GM13977 (cell line): ENCODE measurements at regions not wholly inside any gene's neighbourhood (a gene's known extent, or its start where the extent isn't known, plus 50 kb on each side); places are given as distances from the start of the nearest gene placed in this dataset.

ENCODE experiments used
- DNase-seq: peaks from one replicate; pipeline ENCODE4 v3.0.0; 2012; ENCODE audit warnings: low spot score
- in situ Hi-C: fragments of 300-500 bp; cut with MboI; formaldehyde crosslinking; loops from one replicate; pipeline ENCODE4 v1.12.0; 2022; ENCODE audit warnings: low sequenced_read_pairs, low pct_unique_long_range_greater_than_20kb, mixed read lengths, inconsistent platforms; ENCODE audit not compliant: unreplicated experiment
- TF ChIP-seq, protein P1 (sequence below): IDR thresholded peaks from 2 replicates; pipeline ENCODE4 v1.5.1; 2012; ENCODE audit warnings: mild to moderate bottlenecking, control low read depth; ENCODE audit not compliant: insufficient read depth; ENCODE audit errors: extremely low read depth, missing control alignments

DNA sequence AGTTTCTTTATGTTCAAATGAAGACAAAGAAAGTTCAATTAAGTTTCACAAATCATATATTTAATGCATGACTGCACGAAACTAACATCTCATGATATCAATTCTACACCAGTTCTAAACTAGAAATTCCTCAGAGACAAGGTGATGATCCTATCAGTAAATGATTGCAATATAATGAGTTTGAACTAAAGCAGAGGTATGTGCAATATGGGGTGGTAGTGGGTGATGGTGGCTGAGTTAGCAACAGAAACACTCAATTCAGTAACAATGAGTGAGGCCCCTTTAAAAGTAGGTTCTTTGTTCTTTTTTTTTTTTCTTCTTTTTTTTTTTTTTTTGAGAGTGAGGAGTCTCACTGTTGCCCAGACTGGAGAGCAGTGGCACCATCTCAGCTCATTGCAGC is 1551.7 kb upstream of the GOT2 start:
- TF ChIP-seq, protein P1, sequence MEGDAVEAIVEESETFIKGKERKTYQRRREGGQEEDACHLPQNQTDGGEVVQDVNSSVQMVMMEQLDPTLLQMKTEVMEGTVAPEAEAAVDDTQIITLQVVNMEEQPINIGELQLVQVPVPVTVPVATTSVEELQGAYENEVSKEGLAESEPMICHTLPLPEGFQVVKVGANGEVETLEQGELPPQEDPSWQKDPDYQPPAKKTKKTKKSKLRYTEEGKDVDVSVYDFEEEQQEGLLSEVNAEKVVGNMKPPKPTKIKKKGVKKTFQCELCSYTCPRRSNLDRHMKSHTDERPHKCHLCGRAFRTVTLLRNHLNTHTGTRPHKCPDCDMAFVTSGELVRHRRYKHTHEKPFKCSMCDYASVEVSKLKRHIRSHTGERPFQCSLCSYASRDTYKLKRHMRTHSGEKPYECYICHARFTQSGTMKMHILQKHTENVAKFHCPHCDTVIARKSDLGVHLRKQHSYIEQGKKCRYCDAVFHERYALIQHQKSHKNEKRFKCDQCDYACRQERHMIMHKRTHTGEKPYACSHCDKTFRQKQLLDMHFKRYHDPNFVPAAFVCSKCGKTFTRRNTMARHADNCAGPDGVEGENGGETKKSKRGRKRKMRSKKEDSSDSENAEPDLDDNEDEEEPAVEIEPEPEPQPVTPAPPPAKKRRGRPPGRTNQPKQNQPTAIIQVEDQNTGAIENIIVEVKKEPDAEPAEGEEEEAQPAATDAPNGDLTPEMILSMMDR: no peak
- in situ Hi-C loops: no loop called here

DNA sequence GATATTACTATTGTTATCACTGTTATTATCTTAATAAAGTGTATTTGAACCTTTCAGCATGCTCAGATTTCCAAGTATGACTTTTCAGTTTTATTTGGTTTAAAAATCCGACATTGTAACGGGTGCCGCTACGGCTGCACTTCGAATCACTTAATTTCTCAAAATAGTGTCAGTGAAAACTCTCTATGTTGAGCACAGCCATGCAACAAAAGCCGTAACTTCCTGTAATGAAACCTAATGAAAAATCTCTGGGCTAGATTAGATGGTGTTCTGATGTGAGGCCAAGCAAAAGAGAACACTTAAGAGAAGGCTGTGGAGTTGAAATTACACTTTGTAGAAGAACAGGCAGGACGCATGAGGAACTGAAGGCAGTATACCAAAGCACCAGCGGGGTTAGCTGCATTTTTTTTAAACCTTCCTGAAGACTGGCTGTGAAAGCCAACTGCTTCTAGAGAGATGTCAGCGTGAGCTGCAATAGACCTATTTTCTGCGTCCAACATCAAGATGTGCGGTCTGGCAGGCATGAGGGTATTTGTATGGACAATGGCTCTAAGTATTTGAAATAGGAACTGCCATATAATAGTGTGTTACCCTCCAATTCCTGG is 1545.0 kb upstream of the GOT2 start:
- in situ Hi-C loops: no loop called here
- no peak for DNase-seq
- TF ChIP-seq, protein P1: no peak

More for the DNA sequence above, 1551.7 kb upstream of the GOT2 start:
- DNase-seq: no peak

DNA sequence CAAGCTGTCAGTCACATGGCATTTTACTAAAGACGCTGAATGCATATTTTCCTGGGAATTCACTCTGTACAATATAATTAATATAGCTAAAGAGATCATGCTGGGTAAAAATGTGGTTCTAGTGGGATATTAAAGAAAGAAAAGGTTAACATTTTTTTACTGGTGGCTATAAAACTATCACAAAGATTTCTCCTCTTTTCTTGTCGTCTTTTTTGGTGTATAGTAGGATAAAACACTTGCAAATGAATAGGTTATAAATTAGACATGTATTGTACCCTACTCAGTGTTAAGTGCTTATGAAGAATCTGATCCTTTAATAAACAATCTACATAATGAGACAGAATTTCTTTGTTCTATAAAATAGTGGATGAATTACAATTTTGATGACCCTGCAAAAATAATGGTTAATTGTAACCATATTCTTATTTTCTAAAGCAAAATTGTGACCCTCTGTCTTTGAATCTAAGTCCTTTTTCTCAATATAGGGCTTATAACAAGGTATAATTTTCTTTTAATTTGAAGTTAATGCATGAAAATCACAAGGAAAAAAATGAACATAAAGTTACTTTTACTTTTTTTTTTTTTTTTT is 1540.4 kb upstream of the GOT2 start:
- in situ Hi-C loops: no loop called here
- TF ChIP-seq, protein P1: no peak
- DNase-seq: no peak

DNA sequence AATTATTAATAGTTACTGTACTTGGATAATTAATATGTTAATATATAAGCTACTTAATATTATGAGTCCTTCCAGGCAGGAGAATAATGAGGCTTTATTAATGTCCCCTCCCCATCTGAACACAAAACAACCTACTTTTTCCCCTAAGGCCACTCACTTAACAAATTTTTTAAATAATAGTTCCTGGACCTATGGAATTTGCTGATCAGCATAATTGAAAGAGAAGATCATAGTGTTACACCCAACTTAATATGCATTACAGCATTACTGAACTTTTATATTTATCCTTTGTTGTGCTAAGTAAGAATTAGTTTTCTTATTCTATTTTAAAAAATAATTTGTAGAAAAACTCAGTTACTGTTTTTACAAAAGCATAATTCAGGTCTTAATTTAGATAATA is 1537.7 kb upstream of the GOT2 start:
- no peak for DNase-seq
- TF ChIP-seq, protein P1: no peak
- in situ Hi-C loops: no loop called here

DNA sequence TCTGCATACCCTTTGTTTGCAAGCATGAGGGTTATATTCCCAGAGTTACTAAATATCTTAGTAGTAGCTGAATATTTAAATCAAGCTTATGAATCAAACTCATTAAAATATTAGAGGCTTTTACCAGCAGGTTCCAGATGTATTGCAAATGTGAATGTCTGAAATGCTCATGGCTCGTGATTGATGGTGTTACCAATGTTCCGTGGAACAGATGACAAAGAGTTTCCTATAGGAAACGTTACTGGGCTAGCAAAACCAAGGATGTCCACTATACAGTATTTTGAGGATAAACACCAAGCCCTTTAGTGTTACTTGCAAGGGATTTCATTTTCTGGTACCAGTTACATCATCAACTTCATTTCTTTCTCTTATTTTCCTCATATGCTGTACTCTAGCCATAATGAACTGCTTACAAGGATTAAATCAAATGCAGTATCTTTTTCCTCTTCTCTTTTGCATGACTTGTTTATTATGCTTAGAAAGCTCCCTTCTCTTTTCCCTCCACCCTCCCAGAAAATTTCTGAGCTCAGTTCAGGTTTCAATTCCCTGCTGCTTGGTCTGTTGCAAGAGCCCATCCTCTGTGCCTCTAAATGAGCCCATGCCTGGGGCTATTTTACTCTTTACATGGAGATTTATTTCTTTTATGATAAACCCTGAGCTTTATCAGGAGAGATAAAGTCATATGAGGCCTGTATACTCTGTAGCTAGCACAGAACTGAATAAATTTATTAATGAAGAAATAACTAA is 1537.1 kb upstream of the GOT2 start:
- TF ChIP-seq, protein P1: no peak
- in situ Hi-C loops: no loop called here
- no peak for DNase-seq

DNA sequence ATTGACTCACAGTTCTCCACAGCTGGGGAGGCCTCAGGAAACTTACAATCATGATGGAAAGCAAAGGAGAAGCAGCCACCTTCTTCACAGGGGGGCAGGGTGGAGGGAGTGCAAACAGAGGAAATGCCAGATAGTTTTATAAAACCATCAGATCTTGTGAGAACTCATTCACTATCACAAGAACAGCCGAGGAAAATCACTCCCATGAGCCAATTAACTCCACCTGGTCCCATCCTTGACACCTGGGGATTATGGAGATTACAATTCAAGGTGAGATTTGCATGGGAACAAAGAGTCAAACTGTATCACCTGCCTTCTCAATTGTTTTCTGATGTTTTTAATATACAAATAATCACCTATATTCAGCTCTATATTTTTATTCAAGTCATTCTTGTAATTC is 1527.3 kb upstream of the GOT2 start:
- no peak for DNase-seq
- TF ChIP-seq, protein P1: no peak
- in situ Hi-C loops: no loop called here
